Activated CD4-positive, alpha-beta T cell treated with anti-CD3 and anti-CD28 coated beads, Interleukin-2, amount 10 ng/mL, durations not matched to agents 24 days and 14 days (primary cell): ENCODE measurements at regions not wholly inside any gene's neighbourhood (a gene's known extent, or its start where the extent isn't known, plus 50 kb on each side); places are given as distances from the start of the nearest gene placed in this dataset.

ENCODE experiments used
- DNase-seq: peaks from one replicate; pipeline ENCODE4 v3.0.0; 2022
- H3K27ac Mint-ChIP-seq: one replicate; pipeline ENCODE4 v1.8.0; 2022; ENCODE audit warnings: mild to moderate bottlenecking, mixed read lengths
- H3K27me3 Mint-ChIP-seq: one replicate; pipeline ENCODE4 v1.8.0; 2022; ENCODE audit warnings: mixed read lengths
- H3K36me3 Mint-ChIP-seq: one replicate; pipeline ENCODE4 v1.8.0; 2022; ENCODE audit warnings: low read depth, mild to moderate bottlenecking, mixed read lengths
- H3K4me1 Mint-ChIP-seq: one replicate; pipeline ENCODE4 v1.8.0; 2021; ENCODE audit warnings: mixed read lengths
- H3K4me3 Mint-ChIP-seq: one replicate; pipeline ENCODE4 v1.8.0; 2022; ENCODE audit warnings: mild to moderate bottlenecking, moderate library complexity, mixed read lengths
- H3K9me3 Mint-ChIP-seq: one replicate; pipeline ENCODE4 v1.8.0; 2021; ENCODE audit warnings: mixed read lengths
- intact Hi-C: fragments of 100-400 bp; cut with micrococcal nuclease; formaldehyde crosslinking; loops from one replicate; pipeline ENCODE4 v1.15.1; 2023

GRCh38 chr7:3094701-3095445, 51.2 kb upstream of the CARD11 start:
- Mint-ChIP-seq H3K27ac (peak overlapping the region; percentile 91), H3K4me1 (peaks cover 48% of the 10 kb centered on the region), H3K27me3 (no peaks in the 10 kb centered on the region), H3K36me3 (peaks cover 4% of the 10 kb centered on the region), H3K4me3 (peak overlapping the region; percentile 75), H3K9me3 (no peaks in the 10 kb centered on the region)
- intact Hi-C loops, result loop anchor here (1.0 to 10.0 kb wide), 5 partner anchors 11 to 320 kb away; partner anchors contain the start of gene CARD11
- DNase-seq, result peak; percentile 86

GRCh38 chr7:3097734-3098133, 54.1 kb upstream of the CARD11 start:
- no peak overlapping the region for H3K4me3 Mint-ChIP-seq
- H3K9me3 Mint-ChIP-seq, result no peaks in the 10 kb centered on the region
- intact Hi-C loops, result loop anchor here (10.0 kb wide), 1 partner anchor 323 kb away; no protein-coding TSS in a partner anchor
- H3K27ac Mint-ChIP-seq, result no peak overlapping the region
- peaks cover 4% of the 10 kb centered on the region for H3K36me3 Mint-ChIP-seq
- no peak for DNase-seq
- H3K27me3 Mint-ChIP-seq, result no peaks in the 10 kb centered on the region
- H3K4me1 Mint-ChIP-seq, result peaks cover 35% of the 10 kb centered on the region

- no peak overlapping the region for H3K4me3 Mint-ChIP-seq
- peaks cover 5% of the 10 kb centered on the region for H3K36me3 Mint-ChIP-seq
- no peaks in the 10 kb centered on the region for H3K9me3 Mint-ChIP-seq
- intact Hi-C loops, result no loop called here
- no peaks in the 10 kb centered on the region for H3K27me3 Mint-ChIP-seq
- H3K4me1 Mint-ChIP-seq, result peaks cover 40% of the 10 kb centered on the region
- DNase-seq, result no peak
- peak overlapping the region; percentile 41 for H3K27ac Mint-ChIP-seq
Observed at GRCh38 chr7:3102159-3102558, 58.5 kb upstream of the CARD11 start.

DNA sequence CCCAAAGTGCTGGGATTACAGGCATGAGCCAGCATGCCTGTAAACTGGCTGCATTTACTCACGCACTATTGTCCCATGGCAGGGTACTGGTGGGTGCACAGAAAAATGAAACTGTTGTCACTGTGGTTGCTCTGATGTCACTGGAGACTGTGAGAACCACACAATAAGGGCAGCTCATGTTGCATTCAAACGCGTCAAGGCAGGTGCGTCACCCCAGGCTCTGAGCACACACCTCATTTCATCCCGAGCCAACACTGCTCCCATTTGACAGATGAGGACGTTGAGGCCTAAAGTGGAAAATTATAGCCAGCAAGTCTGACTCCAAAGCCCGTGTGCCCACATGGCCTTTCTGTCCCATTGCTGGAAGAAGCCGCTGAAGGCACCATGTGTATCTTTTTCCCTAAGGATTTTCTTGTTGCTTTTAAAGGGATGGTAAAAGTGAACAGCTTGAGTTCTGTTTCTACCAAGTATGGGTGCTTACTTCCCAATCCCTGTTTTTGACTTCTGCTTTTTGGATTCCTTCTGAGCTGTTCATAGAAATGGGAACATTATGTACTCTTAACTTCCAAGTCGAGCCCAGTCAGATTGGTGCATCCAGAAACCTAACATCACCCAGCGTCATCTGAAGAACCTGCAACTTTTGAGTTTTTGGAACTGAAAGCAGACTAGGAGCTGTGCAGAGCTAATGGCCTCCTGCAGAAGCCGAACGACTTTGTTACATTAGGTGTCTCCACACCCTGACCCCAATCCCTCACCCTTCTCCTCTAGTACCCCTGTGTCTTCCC, 60.1 kb upstream of the CARD11 start:
- Mint-ChIP-seq H3K27ac (peak overlapping the region; percentile 71), H3K9me3 (peaks cover under 1% of the 10 kb centered on the region), H3K27me3 (no peaks in the 10 kb centered on the region), H3K4me3 (peak overlapping the region; percentile 34), H3K4me1 (peaks cover 57% of the 10 kb centered on the region), H3K36me3 (peaks cover 8% of the 10 kb centered on the region)
- intact Hi-C loops, result no loop called here
- no peak for DNase-seq

DNA sequence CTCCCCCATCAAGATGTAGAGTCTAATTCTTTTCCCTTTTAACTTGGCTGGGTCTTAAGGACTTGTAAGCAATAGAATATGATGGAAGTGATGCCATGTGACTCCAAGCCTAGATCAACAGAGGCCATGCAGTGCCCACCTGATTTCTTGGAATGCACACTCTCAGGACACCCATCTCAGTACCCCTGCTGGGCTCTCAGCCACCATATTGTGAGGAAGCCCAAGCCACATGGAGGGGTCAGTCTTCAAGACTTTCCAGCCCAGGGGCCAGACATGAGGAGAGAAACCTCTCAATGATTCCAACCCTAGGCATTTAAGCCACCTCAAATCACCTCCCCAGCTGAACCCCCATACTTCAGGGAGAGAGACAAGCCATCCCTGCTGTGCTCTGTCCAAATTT, 62.2 kb upstream of the CARD11 start:
- Mint-ChIP-seq H3K9me3 (peaks cover 6% of the 10 kb centered on the region), H3K4me1 (peaks cover 67% of the 10 kb centered on the region), H3K27me3 (no peaks in the 10 kb centered on the region), H3K36me3 (peaks cover 17% of the 10 kb centered on the region), H3K27ac (peak overlapping the region; percentile 92), H3K4me3 (peak overlapping the region; percentile 57)
- no peak for DNase-seq
- intact Hi-C loops, result loop anchor here (1.0 kb wide), 2 partner anchors 11 to 43 kb away; no protein-coding TSS in a partner anchor

- Mint-ChIP-seq H3K4me1 (peaks cover 71% of the 10 kb centered on the region), H3K27ac (peak overlapping the region; percentile 92)
Observed at GRCh38 chr7:3106361-3106826, 62.7 kb upstream of the CARD11 start.

DNA sequence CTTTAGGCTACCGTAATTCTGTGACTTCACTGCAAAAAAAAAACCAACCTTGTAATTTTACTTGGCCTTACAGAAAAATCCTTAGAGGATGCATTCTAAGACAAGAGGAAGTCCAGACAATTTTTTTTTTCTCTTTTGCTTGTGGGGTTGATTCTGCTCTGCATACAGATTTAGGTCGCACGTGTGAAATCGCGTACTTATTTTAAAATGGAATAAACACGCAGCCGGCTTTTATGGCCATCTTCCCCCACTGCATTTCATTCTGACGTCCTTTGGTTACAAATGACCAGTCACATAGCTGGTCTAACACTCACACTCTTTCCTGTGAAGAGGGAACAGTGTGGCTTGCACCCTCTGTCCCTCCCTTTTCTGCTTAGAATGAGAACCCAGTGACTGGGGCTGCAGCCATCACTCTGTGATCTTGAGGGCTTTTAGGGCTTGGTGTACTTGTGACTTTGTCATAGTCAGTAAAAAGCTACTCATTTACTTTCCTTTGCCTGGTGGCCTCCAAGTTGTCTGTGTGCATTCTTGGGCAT, 63.6 kb upstream of the CARD11 start:
- Mint-ChIP-seq H3K9me3 (peaks cover 6% of the 10 kb centered on the region), H3K27ac (peak overlapping the region; percentile 92), H3K36me3 (peaks cover 17% of the 10 kb centered on the region), H3K27me3 (no peaks in the 10 kb centered on the region), H3K4me3 (peak overlapping the region; percentile 57), H3K4me1 (peaks cover 73% of the 10 kb centered on the region)
- DNase-seq, result no peak
- intact Hi-C loops, result no loop called here

More at GRCh38 chr7:3106361-3106826, 62.7 kb upstream of the CARD11 start:
- peaks cover 6% of the 10 kb centered on the region for H3K9me3 Mint-ChIP-seq
- peaks cover 17% of the 10 kb centered on the region for H3K36me3 Mint-ChIP-seq
- intact Hi-C loops, result loop anchor here (1.0 kb wide), 2 partner anchors 11 to 43 kb away; no protein-coding TSS in a partner anchor
- H3K4me3 Mint-ChIP-seq, result peak overlapping the region; percentile 57
- DNase-seq, result peak; percentile 83
- H3K27me3 Mint-ChIP-seq, result no peaks in the 10 kb centered on the region

DNA sequence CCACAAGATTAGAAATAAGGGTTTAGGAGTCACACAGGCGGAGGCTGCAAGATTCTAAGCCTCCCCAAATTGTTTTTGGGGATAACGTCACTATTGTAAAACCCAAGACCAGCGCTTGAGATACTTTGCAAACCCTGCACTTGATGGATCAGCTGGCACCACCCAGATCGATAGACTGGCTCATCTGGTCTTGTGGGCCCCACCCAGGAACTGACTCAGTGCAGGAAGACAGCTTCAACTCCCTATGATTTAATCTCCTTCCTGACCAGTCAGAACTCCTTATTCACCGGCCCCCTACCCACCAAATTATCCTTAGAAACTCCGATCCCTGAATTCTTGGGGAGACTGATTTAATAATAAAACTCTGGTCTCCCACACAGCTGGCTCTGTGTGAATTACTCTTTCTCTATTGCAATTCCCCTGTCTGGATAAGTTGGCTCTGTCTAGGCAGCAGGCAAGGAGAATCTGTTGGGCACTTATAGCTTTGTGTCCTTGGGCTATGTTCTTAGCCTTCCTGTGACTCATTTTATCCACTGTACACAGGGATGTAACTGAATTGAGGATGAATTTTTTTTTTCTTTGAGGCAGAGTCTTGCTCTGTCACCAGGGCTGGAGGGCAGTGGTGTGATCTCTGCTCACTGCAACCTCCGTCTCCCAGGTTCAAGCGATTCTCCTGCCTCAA, 64.4 kb upstream of the CARD11 start:
- Mint-ChIP-seq H3K4me3 (peak overlapping the region; percentile 20), H3K27me3 (peaks cover 2% of the 10 kb centered on the region), H3K27ac (peak overlapping the region; percentile 76), H3K4me1 (peaks cover 77% of the 10 kb centered on the region), H3K36me3 (peaks cover 22% of the 10 kb centered on the region), H3K9me3 (peaks cover 11% of the 10 kb centered on the region)
- DNase-seq, result peak; percentile 60
- intact Hi-C loops, result no loop called here

GRCh38 chr7:3109311-3109915, 65.7 kb upstream of the CARD11 start:
- peak; percentile 44 for DNase-seq
- H3K36me3 Mint-ChIP-seq, result peaks cover 26% of the 10 kb centered on the region
- H3K27me3 Mint-ChIP-seq, result peaks cover 2% of the 10 kb centered on the region
- intact Hi-C loops, result no loop called here
- peaks cover 73% of the 10 kb centered on the region for H3K4me1 Mint-ChIP-seq
- H3K9me3 Mint-ChIP-seq, result peaks cover 18% of the 10 kb centered on the region
- no peak overlapping the region for H3K4me3 Mint-ChIP-seq
- H3K27ac Mint-ChIP-seq, result peak overlapping the region; percentile 12

GRCh38 chr7:3112479-3113134, 68.9 kb upstream of the CARD11 start:
- Mint-ChIP-seq H3K27ac (peak overlapping the region; percentile 91), H3K27me3 (peaks cover 4% of the 10 kb centered on the region), H3K9me3 (peaks cover 28% of the 10 kb centered on the region), H3K4me1 (peaks cover 65% of the 10 kb centered on the region), H3K36me3 (peaks cover 27% of the 10 kb centered on the region), H3K4me3 (peak overlapping the region; percentile 63)
- intact Hi-C loops, result no loop called here
- peak; percentile 82 for DNase-seq

GRCh38 chr7:3114917-3115316, 71.2 kb upstream of the CARD11 start:
- Mint-ChIP-seq H3K4me1 (peaks cover 62% of the 10 kb centered on the region), H3K36me3 (peaks cover 24% of the 10 kb centered on the region), H3K27ac (no peak overlapping the region), H3K9me3 (peaks cover 29% of the 10 kb centered on the region), H3K4me3 (no peak overlapping the region), H3K27me3 (peaks cover 4% of the 10 kb centered on the region)
- intact Hi-C loops, result loop anchor here (5.0 kb wide), 2 partner anchors 37 to 158 kb away; no protein-coding TSS in a partner anchor
- DNase-seq, result peak; percentile 51

- no peak for DNase-seq
- peak overlapping the region; percentile 79 for H3K4me3 Mint-ChIP-seq
- H3K36me3 Mint-ChIP-seq, result peaks cover 23% of the 10 kb centered on the region
- peak overlapping the region; percentile 83 for H3K27ac Mint-ChIP-seq
- intact Hi-C loops, result loop anchor here (5.0 kb wide), 2 partner anchors 35 to 160 kb away; no protein-coding TSS in a partner anchor
- peaks cover 62% of the 10 kb centered on the region for H3K4me1 Mint-ChIP-seq
- peaks cover 4% of the 10 kb centered on the region for H3K27me3 Mint-ChIP-seq
- peaks cover 36% of the 10 kb centered on the region for H3K9me3 Mint-ChIP-seq
Observed at GRCh38 chr7:3117081-3117480, 73.4 kb upstream of the CARD11 start.
